Endothelial cell of umbilical vein (primary cell): ENCODE measurements at regions not wholly inside any gene's neighbourhood (a gene's known extent, or its start where the extent isn't known, plus 50 kb on each side); places are given as distances from the start of the nearest gene placed in this dataset.

Experiments
- BruUV-seq: library from RNA; stranded (reverse); fragments of 400-500 nt; replicated peaks from 2 replicates; lab custom pipeline; 2021; lab: Mats Ljungman, UMichigan
- CTCF ChIA-PET: fragments of 300-600, 350-600 bp; sonication (Branson Sonifier 250); formaldehyde crosslinking; loops from one replicate; lab custom pipeline; 2021; ENCODE audit warnings: antibody characterized with exemption, inconsistent platforms; lab: Charles Lee
- POLR2A ChIA-PET: fragments of 300-600, 350-600 bp; sonication (Branson Sonifier 250); formaldehyde crosslinking; loops from one replicate; lab custom pipeline; 2021; ENCODE audit warnings: antibody characterized with exemption, inconsistent platforms; lab: Charles Lee
- DNase-seq: peaks from one replicate; pipeline ENCODE4 v3.0.0-alpha.2; 2011; ENCODE audit warnings: low read depth, low spot score
- FAIRE-seq: peaks from 2 replicates; lab custom pipeline; 2011; peaks lifted over from hg19 to GRCh38; lab: Jason Lieb, UNC
- H2AFZ ChIP-seq: 2 replicates; pipeline ENCODE4 v1.6.0; 2012; ENCODE audit warnings: low read depth, low read length, control low read depth, inconsistent platforms
- H3K27ac ChIP-seq: 2 replicates; pipeline ENCODE4 v1.5.1; 2011; ENCODE audit warnings: low read depth, mild to moderate bottlenecking, control low read depth, low read length, moderate library complexity; ENCODE audit not compliant: insufficient read depth
- H3K27me3 ChIP-seq, 2 experiments: 2 replicates each; pipeline versions ENCODE4 v1.6.0 to v1.6.1; 2011; ENCODE audit warnings: low read length in 2 of 2, mixed read lengths in 1 of 2; ENCODE audit not compliant: control insufficient read depth in 2 of 2, insufficient read depth in 2 of 2
- H3K36me3 ChIP-seq, 2 experiments: 2 replicates in 1 of 2; 3 replicates in 1 of 2; pipeline ENCODE4 v1.5.1; 2011; ENCODE audit warnings: low read length in 2 of 2, mild to moderate bottlenecking in 1 of 2, moderate library complexity in 1 of 2; ENCODE audit not compliant: control insufficient read depth in 2 of 2, insufficient read depth in 2 of 2; ENCODE audit errors: extremely low read depth in 1 of 2
- H3K4me1 ChIP-seq: 3 replicates; pipeline ENCODE4 v1.5.1; 2011; ENCODE audit warnings: mild to moderate bottlenecking, low read length; ENCODE audit not compliant: control insufficient read depth, insufficient read depth; ENCODE audit errors: extremely low read depth
- H3K4me2 ChIP-seq: 2 replicates; pipeline ENCODE4 v1.6.1; 2011; ENCODE audit warnings: low read length, control low read depth, mixed read lengths; ENCODE audit not compliant: insufficient read depth
- H3K4me3 ChIP-seq, 3 experiments: fragments of 200-600 bp in 1 of 3; sonication (generic), shearing (Covaris generic) in 1 of 3; replicated peaks in 1 of 3; 2 replicates each; pipeline ENCODE4 v1.5.1; 2011 to 2016; ENCODE audit warnings: control low read depth in 3 of 3, low read length in 3 of 3, mild to moderate bottlenecking in 2 of 3, inconsistent platforms in 1 of 3, low read depth in 1 of 3, moderate library complexity in 1 of 3; ENCODE audit not compliant: insufficient read depth in 1 of 3
- H3K79me2 ChIP-seq: 2 replicates; pipeline ENCODE4 v1.6.0; 2012; ENCODE audit warnings: low read length, inconsistent platforms; ENCODE audit not compliant: control insufficient read depth, insufficient read depth
- H3K9ac ChIP-seq: replicated peaks from 2 replicates; pipeline ENCODE3; 2011; ENCODE audit warnings: low read length, control low read depth; ENCODE audit not compliant: insufficient read depth; ENCODE audit errors: extremely low read depth
- H3K9me1 ChIP-seq: replicated peaks from 3 replicates; pipeline ENCODE4 v1.6.0; 2011; ENCODE audit warnings: mild to moderate bottlenecking, low read length; ENCODE audit not compliant: control insufficient read depth, insufficient read depth; ENCODE audit errors: extremely low read depth
- H3K9me3 ChIP-seq: replicated peaks from 2 replicates; pipeline ENCODE4 v1.5.1; 2012; ENCODE audit warnings: low read length, inconsistent platforms; ENCODE audit not compliant: control insufficient read depth, insufficient read depth
- H4K20me1 ChIP-seq: replicated peaks from 2 replicates; pipeline ENCODE3; 2011; ENCODE audit warnings: mild to moderate bottlenecking, low read length; ENCODE audit not compliant: control insufficient read depth, insufficient read depth; ENCODE audit errors: extremely low read depth
- EZH2 ChIP-seq: IDR thresholded peaks from 2 replicates; pipeline ENCODE4 v1.6.1; 2012; ENCODE audit warnings: borderline replicate concordance, low read depth, mild to moderate bottlenecking, moderate library complexity, low read length, inconsistent platforms; ENCODE audit not compliant: severe bottlenecking
- FOS ChIP-seq: IDR thresholded peaks from 2 replicates; pipeline ENCODE4 v1.6.1; 2011; ENCODE audit warnings: mild to moderate bottlenecking, low read length, moderate library complexity, borderline replicate concordance; ENCODE audit not compliant: insufficient read depth
- GATA2 ChIP-seq: IDR thresholded peaks from 2 replicates; pipeline ENCODE4 v1.7.0; 2011; ENCODE audit warnings: low read depth, mild to moderate bottlenecking, moderate library complexity, mixed read lengths, low read length; ENCODE audit not compliant: insufficient read length, insufficient read depth
- JUN ChIP-seq: IDR thresholded peaks from 2 replicates; pipeline ENCODE4 v1.6.1; 2011; ENCODE audit warnings: borderline replicate concordance, low read depth; ENCODE audit not compliant: insufficient read length, insufficient read depth
- MYC ChIP-seq: IDR thresholded peaks from one replicate; pipeline ENCODE4 v1.6.1; 2011; ENCODE audit warnings: mild to moderate bottlenecking, low read depth, low read length
- POLR2A ChIP-seq: IDR thresholded peaks from 2 replicates; pipeline ENCODE4 v1.6.1; 2012; ENCODE audit warnings: low read depth, mild to moderate bottlenecking, control low read depth, low read length
- POLR2AphosphoS5 ChIP-seq: IDR thresholded peaks from 2 replicates; pipeline ENCODE4 v1.6.1; 2012; ENCODE audit warnings: low read depth, mild to moderate bottlenecking, control low read depth, low read length, moderate library complexity; ENCODE audit not compliant: insufficient read depth
- dilution Hi-C: fragments of 300-500 bp; cut with MboI; formaldehyde crosslinking; loops from one replicate; pipeline ENCODE4 v1.15.0; 2019; ENCODE audit warnings: low sequenced_read_pairs; ENCODE audit not compliant: extremely low pct_ligation_motif_present
- intact Hi-C: fragments of 100-400 bp; cut with micrococcal nuclease; formaldehyde crosslinking; loops from one replicate; pipeline ENCODE4 v1.10.0; 2022
- TF ChIP-seq, protein P1 (sequence below): IDR thresholded peaks from 2 replicates; pipeline ENCODE4 v1.6.1; 2011; ENCODE audit not compliant: insufficient read depth, insufficient read length
- TF ChIP-seq, protein P2 (sequence below), 2 donors: IDR thresholded peaks; 1 replicate in 1 of 2; 2 replicates in 1 of 2; pipeline ENCODE4 v1.5.1; 2011; ENCODE audit warnings: low read length in 2 of 2, mild to moderate bottlenecking in 2 of 2, moderate library complexity in 2 of 2, control low read depth in 1 of 2, inconsistent platforms in 1 of 2, low read depth in 1 of 2; ENCODE audit not compliant: insufficient read depth in 1 of 2; ENCODE audit errors: extremely low read depth in 1 of 2

DNA sequence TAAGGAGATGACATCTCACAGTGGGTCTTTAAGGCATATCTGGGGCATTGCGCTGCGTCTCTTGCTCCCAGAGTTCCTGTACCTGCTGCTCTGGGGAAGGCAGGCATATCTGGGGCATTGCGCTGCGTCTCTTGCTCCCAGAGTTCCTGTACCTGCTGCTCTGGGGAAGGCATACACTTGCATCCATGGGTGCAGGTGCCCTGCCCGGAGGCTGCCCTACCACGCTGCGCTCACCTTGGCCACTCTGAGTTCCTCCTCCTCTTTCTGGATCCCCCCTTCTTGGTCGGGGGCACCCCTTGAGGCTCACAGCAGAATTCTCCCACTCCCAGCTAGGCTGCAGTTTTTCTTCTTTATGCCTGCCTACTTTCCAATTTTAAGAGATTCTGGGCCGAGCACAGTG lies 60.9 kb upstream of the TMTC4 start:
- FAIRE-seq (no peak), DNase-seq (no peak)
- Histone ChIP-seq H3K36me3 (no peaks in the 10 kb centered on the region), H3K4me2 (no peak overlapping the region), H3K9ac (no peak overlapping the region), H3K27me3 (no peaks in the 10 kb centered on the region), H4K20me1 (no peaks in the 10 kb centered on the region), H3K4me1 (no peaks in the 10 kb centered on the region), H3K4me3 (no peak overlapping the region), H2AFZ (no peak overlapping the region), H3K27ac (no peak overlapping the region), H3K9me1 (no peaks in the 10 kb centered on the region), H3K9me3 (no peaks in the 10 kb centered on the region), H3K79me2 (no peaks in the 10 kb centered on the region)
- ChIA-PET CTCF (no interaction called here), POLR2A (no interaction called here)
- dilution Hi-C loops = no loop called here
- BruUV-seq = no TSS peak
- intact Hi-C loops = no loop called here
- no peak for TF ChIP-seq GATA2
- no peak for TF ChIP-seq EZH2
- TF ChIP-seq, protein P1, sequence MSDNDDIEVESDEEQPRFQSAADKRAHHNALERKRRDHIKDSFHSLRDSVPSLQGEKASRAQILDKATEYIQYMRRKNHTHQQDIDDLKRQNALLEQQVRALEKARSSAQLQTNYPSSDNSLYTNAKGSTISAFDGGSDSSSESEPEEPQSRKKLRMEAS = no peak
- TF ChIP-seq POLR2A = no peak
- TF ChIP-seq POLR2AphosphoS5 = no peak
- TF ChIP-seq MYC = no peak
- no peak for TF ChIP-seq FOS
- TF ChIP-seq, protein P2, sequence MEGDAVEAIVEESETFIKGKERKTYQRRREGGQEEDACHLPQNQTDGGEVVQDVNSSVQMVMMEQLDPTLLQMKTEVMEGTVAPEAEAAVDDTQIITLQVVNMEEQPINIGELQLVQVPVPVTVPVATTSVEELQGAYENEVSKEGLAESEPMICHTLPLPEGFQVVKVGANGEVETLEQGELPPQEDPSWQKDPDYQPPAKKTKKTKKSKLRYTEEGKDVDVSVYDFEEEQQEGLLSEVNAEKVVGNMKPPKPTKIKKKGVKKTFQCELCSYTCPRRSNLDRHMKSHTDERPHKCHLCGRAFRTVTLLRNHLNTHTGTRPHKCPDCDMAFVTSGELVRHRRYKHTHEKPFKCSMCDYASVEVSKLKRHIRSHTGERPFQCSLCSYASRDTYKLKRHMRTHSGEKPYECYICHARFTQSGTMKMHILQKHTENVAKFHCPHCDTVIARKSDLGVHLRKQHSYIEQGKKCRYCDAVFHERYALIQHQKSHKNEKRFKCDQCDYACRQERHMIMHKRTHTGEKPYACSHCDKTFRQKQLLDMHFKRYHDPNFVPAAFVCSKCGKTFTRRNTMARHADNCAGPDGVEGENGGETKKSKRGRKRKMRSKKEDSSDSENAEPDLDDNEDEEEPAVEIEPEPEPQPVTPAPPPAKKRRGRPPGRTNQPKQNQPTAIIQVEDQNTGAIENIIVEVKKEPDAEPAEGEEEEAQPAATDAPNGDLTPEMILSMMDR (IDR thresholded peaks at IDR 0.05; ENCODE audit: extremely low read depth in 1 of 2, insufficient read depth in 1 of 2, low read depth in 1 of 2, low read length in 2 of 2) = no peak
- TF ChIP-seq JUN = no peak
